GM18868 (cell line): ENCODE measurements at regions not wholly inside any gene's neighbourhood (a gene's known extent, or its start where the extent isn't known, plus 50 kb on each side); places are given as distances from the start of the nearest gene placed in this dataset.
"Not testable (repeated sequence)": the region's sequence is repeated elsewhere in the genome, so short reads cannot be mapped to it uniquely, and the experiment has no call there.

Source experiments
- ATAC-seq: cut with Tn5 transposase; IDR thresholded peaks from one replicate; pipeline ENCODE4 v1.9.1; 2021; ENCODE audit warnings: mild to moderate bottlenecking, moderate library complexity; ENCODE audit not compliant: unreplicated experiment

GRCh38 chr21:10022745-10023144 lies 498.6 kb upstream of the TPTE start:
- ATAC-seq, result not testable (repeated sequence)
